NCI-H526 treated with DMSO at 0.1 percent for 48 hours (cell line): ENCODE measurements at regions not wholly inside any gene's neighbourhood (a gene's known extent, or its start where the extent isn't known, plus 50 kb on each side); places are given as distances from the start of the nearest gene placed in this dataset.

Source experiments
- DNase-seq: peaks from one replicate; lab custom pipeline; 2025; lab: John Stamatoyannopoulos, UW

DNA sequence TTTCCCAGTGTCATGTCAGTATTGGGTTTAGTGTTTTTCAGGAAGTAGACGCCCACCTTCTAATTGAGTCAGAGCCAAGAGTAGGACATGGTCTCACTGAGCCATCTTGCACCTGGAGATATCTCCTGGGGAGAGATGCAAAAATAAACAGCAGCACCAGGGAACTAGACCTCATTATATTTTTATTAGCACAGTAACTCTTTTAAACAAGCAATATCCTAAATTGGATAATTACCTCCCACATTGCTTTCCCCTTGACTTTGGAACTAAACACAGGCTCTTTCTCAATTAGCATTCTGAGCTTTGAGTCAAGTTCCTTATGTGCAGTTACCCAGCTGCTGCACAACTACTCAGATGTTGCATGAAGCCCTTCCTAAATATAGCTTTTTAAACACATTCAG lies 175.4 kb downstream of the IBTK start:
- DNase-seq, result peak; percentile 28

DNA sequence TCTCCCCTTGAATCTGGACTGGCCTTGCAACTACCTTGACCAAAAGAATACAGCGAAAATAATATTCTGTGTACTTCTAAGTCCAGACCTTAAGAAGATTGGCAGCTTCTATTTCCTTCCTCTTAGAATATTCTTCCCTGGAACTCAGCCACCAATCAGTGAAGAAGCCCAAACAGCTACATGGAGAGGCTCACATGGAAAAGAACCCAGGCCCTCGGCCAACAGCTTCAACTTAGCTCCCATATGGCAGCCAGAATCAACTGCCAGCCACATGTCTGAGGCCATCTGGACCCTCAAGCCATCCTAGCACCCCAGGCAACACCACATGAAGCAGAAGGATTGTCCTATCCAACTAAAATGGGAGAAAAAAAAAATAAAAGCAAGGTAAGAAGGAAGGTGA lies 178.8 kb downstream of the IBTK start:
- no peak for DNase-seq

DNA sequence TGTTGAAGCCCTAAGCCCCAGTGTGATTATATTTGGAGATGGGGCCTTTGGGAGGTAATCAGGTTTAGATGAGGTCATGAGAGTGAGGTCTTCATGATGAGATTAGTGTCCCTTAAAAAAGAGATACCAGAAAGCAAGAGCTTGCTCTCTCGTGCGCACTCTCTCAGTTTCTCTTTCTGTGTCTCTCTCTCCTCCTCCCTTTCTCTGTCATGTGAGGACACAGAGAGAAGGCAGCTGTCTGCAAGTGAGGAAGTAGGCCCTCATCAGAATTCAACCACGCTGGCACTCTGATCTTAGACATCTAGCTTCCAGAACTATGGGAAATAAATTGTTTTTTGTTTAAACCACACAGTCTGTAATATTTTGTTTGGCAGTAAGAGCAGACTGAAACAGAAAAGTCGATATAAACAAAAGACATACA lies 180.5 kb downstream of the IBTK start:
- DNase-seq, result no peak

DNA sequence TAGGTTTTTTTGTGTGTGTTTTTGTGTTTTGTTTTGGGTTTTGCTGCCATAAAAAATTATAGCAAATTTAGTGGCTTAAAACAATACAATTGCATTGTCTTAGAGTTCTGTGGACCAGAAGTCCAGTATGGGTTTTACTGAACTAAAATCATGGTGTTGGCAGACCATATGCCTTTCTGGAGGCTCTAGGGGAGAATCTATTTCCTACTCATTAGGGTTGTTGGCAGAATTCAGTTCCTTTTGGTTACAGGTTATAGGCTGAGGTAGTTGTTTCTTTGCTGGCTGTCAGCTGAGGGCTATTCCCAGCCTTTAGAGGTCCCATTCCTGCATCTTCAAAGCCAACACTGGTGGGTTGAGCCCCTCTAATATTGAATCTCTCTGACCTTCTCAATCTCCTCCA lies 181.3 kb downstream of the IBTK start:
- no peak for DNase-seq

DNA sequence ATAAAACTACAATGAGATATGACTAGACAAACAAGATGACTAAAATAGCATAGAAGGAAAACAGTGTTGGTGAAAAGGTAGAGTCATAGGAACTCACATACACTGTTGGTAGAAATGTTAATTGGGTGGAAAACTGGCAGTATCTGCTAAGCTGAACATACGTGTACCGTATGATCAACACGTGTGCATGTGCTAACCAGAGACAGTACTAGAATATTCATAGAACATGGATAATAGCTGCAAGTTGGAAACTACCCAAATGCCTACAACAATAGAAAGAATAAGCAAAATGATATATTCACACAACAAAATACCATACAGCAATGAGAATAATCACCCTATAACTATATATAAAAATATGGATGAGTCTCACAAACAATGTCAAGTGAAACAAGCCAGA lies 184.0 kb downstream of the IBTK start:
- DNase-seq, result no peak

DNA sequence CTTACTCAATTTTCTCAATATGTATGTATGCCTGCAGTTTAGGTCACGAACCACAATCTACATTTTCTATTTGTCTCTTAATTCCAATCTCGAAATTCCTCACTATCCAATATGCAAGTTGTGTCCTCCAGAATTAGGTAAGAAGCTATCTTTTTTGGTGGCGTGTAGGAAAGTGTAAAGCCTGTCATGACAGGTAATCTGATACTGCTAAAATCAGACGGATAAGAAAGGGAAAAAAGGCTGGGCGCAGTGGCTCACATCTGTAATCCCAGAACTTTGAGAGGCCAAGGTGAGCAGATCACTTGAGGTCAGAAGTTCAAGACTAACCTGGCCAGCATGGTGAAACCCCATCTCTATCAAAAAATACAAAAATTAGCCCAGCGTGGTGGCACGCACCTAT lies 185.3 kb downstream of the IBTK start:
- DNase-seq, result no peak

DNA sequence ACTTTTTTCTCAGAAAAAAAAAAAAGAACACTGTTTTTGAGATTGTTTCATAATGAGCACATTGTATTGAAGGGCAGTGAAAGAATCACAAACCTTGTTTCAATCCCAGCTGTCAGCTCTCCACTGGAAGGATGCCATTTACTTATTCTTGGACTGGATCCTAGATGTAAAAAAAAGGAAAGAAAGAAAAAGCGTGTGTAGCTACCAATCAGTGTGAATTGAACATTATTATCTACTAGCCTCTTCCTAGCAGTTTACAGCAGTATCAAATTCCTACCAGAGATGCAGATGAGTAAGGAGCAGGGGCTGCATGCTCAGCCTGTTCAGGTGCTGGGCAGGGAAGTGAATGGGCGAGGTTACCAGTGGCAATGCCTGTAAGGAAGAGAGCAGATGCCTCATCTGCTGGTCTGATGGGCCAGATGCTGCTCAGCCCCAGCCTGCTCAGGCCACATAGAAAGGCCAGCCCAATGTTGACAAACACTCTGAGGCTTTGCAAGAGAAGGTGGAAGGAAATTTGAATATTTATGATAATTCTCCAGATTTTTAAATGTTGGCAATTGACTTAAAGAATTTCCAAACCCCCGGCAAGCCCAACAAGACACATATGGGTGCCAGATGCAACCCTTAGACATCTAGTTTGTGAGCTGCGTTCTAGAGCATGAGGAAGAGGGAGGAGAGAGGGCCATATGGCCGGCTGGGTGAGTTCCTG lies 189.5 kb downstream of the IBTK start:
- DNase-seq, result peak; percentile 62

DNA sequence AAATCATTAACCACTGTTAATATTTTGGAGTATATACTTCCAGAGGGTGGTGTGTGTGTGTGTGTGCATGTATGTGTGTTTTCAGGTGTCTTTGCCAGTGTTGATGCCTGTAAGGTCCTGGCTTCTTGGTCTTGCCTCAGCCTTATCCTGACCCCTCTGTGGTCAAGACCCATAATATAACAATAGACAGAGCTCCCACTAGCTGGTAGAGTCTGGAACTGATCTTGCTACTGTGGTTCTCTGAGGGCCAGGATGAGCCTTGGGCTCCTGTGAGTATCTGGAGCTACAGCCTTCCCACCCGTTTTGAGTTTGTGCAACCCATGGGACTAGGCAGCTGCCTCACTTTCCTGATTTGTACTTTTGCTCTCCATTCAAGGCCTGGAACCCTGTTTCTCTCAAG lies 191.0 kb downstream of the IBTK start:
- DNase-seq, result no peak

DNA sequence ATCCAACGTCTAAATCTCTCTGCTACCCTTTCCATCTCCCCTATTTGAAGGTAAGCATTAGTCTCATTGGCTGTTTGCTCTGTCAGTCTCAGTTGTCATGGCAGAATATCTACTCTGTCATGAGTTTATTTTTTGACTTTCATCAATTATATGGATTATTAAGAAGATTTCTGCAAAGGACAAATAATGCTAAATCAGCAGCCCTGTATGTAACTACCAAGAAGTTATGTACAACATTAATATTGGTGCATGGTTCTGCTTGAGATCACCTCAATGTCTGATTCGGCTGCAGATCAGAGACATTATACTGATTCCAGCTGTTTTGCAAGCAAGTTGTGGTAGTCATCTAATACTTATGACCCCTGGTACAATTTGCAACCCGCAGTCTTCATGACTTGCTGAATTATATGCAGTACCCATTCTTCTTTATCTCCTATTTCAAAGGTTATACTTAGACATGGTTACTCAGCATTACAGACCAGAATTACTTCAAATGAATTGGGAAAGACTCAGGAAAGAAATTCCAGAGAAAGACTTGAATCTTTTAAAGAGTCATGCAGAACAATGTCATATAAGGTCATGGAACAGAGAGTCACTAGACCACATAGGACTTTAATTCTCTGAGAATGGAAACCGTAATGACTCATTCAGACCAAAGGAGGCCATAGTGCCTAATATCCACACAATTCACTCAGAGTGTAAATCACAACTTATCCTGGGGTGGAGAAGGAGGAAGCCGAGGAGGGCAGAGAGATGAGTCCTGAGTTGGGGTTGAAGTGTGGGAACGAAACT lies 201.4 kb downstream of the IBTK start:
- DNase-seq, result no peak

DNA sequence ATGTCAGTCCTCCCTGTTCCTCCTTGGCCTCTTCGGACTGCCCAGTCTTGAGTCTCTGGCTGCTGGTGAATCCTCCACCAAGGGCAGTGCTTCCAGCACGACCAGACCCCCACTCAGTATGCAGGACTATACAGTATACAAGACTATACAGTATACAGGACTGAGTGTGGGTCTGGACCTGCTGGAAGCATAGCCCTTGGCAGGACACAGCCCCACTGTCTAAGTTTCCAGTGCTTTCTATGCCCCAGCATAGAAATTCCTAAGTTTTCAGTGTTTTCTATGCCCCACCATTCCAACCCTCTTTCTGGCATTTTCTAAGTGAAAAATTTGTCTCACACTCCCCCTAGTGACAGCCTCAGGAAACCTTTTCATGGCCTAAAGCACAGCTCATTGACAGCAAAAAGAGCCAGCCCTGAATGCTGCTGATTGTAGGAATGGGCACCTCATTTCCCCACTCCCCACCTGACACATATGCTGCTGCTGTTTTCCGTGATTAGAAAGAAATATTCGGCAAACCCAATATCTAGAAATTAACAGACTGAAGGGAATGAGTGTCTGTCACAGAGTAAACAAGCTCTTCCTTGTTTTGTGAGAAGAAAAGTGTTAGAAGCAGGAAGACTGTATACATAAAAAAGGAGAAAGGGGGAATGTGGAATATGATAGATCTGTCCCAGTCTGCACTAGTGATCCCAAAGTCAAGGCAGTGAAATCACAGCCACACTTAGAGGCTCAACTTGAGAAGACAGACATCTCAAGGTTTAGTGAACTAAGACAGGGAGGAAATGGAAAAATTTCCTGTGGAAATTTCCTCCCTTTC lies 206.9 kb downstream of the IBTK start:
- DNase-seq, result peak; percentile 22

DNA sequence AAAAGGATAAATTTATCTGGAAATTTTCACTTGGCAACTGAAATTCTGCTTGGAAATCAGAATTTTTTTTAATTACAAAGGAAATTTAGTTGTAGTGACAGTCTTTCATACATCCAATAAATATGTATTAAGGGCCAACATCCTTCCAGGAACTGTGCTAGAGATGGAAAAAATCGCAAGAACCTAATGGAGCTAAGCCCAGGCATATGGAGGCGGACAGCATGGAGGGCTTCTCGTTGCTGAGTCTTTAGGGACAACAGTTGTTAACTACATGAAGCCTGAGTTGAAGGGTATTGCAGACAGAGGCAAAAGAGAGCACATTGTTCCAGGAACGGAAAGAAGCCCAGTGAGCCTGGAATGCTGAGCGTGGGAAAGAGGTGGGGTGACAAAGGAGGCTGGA lies 208.9 kb downstream of the IBTK start:
- DNase-seq, result no peak

DNA sequence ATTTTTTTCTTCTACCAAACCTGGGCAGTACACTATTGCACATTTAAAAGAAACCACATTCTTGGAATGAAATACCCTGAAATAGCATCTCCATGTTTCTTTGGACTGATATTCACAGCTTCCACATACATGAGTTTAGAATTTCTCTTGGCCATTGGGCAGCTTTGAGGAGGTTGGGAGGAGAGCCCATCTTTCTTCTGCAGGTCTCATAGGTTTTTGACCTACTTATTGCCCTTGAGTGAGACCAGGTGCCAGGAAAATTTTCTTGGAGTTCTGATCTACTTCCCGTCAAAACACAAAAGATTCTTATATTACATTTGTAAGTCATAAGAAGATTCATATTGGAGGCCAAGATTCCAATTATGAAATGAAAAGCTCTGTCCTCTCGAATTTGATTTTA lies 212.0 kb downstream of the IBTK start:
- no peak for DNase-seq

DNA sequence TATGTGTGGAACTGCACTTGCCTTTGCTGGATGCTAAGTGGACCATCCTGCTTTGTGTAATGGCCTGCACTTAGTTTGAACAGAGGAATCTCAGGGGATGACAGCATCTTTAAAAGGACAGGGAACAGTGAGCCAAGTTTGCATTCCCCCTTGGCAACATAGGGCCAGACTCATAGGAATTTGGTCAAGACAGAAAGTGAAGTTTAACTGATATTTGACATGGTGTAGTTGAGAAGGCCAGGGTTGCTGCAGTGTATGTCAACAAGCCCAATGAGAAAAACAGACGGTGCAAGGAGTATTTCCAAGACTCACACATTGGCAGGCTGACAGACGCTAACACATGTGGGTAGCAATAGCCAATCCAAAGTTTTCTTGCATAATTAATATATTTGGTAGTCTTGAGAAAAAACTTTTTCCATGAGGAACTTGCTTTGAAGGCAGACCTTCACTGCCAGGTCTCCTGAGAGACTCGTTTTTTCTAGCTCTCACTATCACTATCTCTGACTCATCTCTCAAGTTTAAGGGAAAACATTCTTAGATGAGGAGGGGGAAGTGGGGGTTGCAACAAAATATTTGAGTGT lies 213.8 kb downstream of the IBTK start:
- no peak for DNase-seq

DNA sequence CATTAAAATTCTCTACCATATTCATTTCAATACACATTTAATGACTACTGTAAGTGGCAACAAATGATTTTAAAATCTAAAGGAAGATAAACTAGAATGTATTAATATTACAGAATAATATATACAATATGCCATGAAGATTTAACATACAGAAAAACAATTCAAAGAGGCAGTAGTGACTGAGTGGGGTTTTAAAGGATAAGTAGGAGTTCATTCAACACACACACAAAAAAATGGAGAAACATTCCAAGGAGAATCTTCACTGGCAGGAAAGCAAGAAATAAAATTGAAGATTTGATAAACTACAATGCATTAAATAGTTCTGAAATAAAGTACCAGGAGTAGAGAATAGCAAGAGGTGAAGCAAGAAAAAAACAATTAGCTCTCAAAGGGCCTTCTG lies 215.1 kb downstream of the IBTK start:
- no peak for DNase-seq

DNA sequence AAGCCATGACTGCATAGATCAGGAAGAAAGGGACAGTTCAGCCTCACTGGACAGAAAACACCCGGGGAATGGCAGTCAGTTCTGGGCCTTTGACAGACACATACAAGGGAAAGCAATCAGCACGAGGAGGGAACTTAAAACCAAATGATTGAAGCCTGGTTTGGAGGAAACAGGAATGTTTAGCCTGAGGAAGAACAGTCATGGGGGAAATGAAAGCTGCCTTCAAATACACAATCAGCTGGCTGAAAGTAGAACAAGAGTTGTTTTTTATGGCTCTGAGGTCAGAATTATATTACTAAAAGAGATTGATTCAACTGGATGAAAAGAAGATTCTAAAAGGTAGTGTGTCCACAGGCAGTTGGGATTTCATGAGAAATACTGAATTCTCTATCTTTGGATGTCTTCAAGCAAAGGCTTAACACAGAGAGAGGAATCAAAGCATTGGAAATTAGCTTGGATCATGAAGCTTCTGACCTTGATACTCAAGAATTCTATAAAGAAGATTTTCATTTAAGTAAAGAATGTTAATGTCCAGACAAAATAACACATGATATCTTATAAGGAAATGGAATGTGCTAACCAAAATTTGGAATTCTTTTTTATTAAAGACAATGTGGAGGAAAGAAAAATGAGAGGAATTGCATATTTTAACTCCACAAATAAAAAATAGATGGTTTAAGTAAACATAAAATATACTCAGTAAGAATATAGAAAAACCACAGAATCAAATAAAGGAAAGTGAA lies 216.6 kb downstream of the IBTK start:
- DNase-seq, result no peak

DNA sequence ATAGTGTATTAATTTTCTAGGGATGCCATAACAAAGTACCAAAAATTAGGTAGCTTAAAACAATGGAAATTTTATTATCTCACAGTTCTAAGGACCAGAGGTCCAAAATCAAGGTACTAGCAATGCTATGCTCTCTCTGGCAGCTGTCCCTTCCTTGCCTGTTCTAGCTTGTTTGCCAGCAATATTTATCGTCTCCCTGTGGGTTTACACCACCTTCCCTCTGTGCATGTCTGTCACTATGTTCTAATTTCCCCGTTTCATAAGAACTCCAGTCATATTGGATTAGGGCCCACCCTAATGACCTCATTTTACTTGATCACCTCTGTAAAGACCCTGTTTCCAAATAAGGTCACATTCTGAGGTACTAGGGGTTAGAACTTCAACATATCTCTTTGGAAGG lies 217.2 kb downstream of the IBTK start:
- DNase-seq, result no peak

DNA sequence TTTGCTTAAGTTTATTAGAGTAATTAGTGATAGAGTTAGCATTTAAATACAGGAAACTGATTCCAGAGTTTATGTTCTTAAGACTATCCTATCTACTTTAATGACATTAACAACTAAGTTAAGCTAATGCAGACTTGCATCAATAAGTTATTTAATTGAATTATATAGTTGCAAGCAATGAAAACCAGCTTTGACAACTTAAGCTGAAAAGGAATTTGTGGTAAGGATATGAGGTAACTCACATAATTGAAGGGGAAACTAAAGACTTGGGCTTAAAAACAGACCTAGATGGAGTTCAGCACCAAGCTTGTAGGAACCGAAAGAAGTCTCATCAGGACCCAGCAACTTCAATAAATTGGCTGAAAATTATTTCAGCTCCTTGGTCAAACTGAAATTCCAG lies 222.3 kb downstream of the IBTK start:
- no peak for DNase-seq

DNA sequence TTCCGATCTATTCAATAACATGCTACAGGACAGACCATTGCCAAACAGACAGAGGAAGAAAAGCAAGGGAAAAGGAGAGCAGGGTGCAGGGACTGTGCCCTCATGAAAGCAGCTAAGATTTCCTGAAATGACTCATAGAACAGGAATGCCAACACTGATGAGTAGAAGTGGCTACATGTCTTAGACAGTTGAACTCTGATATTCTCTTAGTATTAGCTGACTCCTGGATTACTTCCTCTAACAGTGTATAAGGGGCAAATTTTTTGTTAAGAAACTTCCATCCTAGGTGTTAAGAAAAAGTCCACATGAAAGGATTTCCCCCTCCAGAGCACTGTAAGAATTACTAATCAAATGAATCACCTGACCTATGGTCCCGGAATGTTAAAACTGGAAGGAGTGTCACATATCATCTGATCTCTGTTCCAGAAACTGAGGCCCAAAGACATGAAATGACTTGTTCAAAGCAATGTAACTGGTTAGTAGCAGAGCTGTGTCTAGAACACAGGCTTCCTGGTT lies 224.9 kb downstream of the IBTK start:
- DNase-seq, result no peak

DNA sequence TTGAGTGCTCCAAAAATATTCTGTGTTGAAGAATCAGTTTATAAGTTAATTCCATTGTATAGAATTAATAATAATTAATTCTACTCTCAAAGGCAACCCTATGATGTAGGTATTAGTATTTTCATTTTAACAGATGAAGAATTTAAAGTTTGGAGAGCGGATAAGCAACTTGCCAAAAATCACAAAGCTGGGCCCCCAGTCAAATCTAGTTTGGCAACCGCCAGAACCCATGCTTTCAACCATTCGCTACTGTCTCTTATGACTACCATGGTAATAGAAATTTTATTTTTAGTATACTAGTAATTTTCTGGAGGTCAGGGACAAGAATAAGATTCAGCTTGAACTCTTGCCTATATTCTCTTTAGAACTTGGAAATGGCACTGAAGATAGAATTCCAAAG lies 229.8 kb downstream of the IBTK start:
- no peak for DNase-seq

DNA sequence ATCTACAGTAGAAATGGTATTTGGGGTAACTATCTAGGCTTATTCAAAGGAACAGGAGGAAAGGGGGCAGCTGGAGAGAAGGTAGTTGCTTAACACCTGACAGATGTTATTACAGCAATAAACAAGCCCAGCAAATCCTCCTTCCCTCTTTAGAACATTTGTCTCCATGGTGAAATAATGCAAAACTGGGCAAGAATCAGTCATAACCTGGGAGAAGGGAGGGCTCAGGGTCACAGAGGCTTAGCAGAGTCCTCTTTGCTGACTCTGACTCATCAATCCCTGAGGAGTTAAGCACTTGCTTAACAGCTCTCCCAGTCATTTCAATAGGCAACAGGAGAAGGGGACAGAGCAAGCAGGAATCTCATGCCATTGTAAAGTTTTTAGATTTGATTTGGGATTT lies 230.3 kb downstream of the IBTK start:
- no peak for DNase-seq

DNA sequence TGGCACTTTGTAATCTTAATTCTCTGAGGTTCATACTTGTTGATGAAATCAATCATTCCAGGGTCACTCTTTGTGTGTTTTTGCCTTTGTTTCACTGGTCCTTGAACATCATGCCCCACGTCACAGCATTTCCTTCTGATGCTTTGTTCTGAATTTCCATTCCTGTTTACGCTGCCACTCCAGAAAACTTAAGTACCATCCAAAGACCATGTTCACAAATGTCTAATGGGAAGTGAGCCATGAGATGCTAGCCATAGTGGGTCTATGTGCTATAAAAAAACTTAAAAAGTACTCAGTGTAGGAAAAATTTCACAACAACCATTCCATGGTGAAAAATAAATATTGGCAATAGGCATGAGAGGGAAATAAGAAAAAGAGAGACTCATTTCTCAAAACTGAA lies 232.0 kb downstream of the IBTK start:
- no peak for DNase-seq

DNA sequence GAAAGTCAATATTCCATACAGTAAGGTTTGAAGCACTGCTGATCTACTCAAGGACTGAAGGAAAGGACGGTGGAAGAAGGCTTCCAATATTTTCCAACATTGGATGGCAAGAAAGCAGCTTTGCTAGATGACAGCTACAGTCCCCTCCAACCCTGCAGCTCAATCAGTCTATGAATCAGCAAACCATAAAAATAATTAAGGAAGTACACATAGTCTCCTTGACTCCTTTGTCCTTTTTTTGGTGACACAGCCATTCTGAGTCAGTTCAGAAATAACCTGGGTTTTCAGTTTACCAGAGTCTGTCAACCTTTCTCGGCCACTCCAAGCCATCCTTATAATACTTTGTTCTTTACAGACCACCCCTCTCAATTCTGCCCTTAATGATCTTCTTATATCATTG lies 232.5 kb downstream of the IBTK start:
- DNase-seq, result no peak
